ENCODE measurements at regions not wholly inside any gene's neighbourhood (a gene's known extent, or its start where the extent isn't known, plus 50 kb on each side); places are given as distances from the start of the nearest gene placed in this dataset.
A peak's percentile ranks its signal among the peaks of the same experiment; 100 is the strongest.

GRCh38 chr20:17845701-17846475 lies 122.7 kb downstream of the SNX5 start:
- Histone ChIP-seq H3K4me2 (ENCODE audit: unreplicated experiment) (no peak overlapping the region), H4K20me1 (ENCODE audit: insufficient read depth) (no peaks in the 10 kb centered on the region)

GRCh38 chr20:17844549-17845298 lies 123.9 kb downstream of the SNX5 start:
- Histone ChIP-seq H3K79me2 (ENCODE audit: insufficient read depth) (no peaks in the 10 kb centered on the region), H3K27me3 (replicated peaks; ENCODE audit: insufficient read depth) (no peaks in the 10 kb centered on the region), H3K9me3 (ENCODE audit: low read depth) (no peaks in the 10 kb centered on the region), H3K9ac (no peak overlapping the region), H2AFZ (no peak overlapping the region), H3K9me2 (ENCODE audit: insufficient read depth) (no peaks in the 10 kb centered on the region), H3F3A (ENCODE audit: insufficient read depth) (peaks cover 35% of the 10 kb centered on the region), H3K36me3 (ENCODE audit: low read depth) (no peaks in the 10 kb centered on the region), H3K27ac (no peak overlapping the region), H3K4me1 (ENCODE audit: insufficient read depth) (peaks cover 45% of the 10 kb centered on the region), H3K4me3 (no peak overlapping the region), H4K20me1 (ENCODE audit: insufficient read depth) (no peaks in the 10 kb centered on the region), H3K4me2 (ENCODE audit: unreplicated experiment) (no peak overlapping the region)
- in situ Hi-C loops (cut with MboI), result no loop called here
- no peak for TF ChIP-seq EZH2phosphoT487 (IDR thresholded peaks at IDR 0.05; ENCODE audit: insufficient read depth, low read depth)
- TF ChIP-seq EZH2 (IDR thresholded peaks at IDR 0.05; ENCODE audit: insufficient read depth, poor library complexity, severe bottlenecking), result no peak
- WGBS, 2 experiments (ENCODE audit: low coverage in 1 of 2, low lambda C conversion rate in 2 of 2, missing lambda C conversion rate in 2 of 2), result 89 to 91% methylated on average over 7 of the region's 7 CpGs
- no peak for DNase-seq

More at GRCh38 chr20:17845701-17846475, 122.7 kb downstream of the SNX5 start:
- Histone ChIP-seq H3K36me3 (ENCODE audit: low read depth) (no peaks in the 10 kb centered on the region), H3K9ac (no peak overlapping the region), H3K79me2 (ENCODE audit: insufficient read depth) (no peaks in the 10 kb centered on the region), H3K27ac (no peak overlapping the region), H3K4me3 (no peak overlapping the region), H3K9me2 (ENCODE audit: insufficient read depth) (no peaks in the 10 kb centered on the region), H3F3A (ENCODE audit: insufficient read depth) (peaks cover 43% of the 10 kb centered on the region), H3K4me1 (ENCODE audit: insufficient read depth) (peaks cover 55% of the 10 kb centered on the region), H3K27me3 (replicated peaks; ENCODE audit: insufficient read depth) (no peaks in the 10 kb centered on the region), H3K9me3 (ENCODE audit: low read depth) (no peaks in the 10 kb centered on the region), H2AFZ (no peak overlapping the region)
- WGBS, 2 experiments (ENCODE audit: low coverage in 1 of 2, low lambda C conversion rate in 2 of 2, missing lambda C conversion rate in 2 of 2), result 78 to 86% methylated on average over 10 of the region's 10 CpGs
- in situ Hi-C loops (cut with MboI), result no loop called here
- no peak for TF ChIP-seq EZH2 (IDR thresholded peaks at IDR 0.05; ENCODE audit: insufficient read depth, poor library complexity, severe bottlenecking)
- TF ChIP-seq EZH2phosphoT487 (IDR thresholded peaks at IDR 0.05; ENCODE audit: insufficient read depth, low read depth), result no peak
- DNase-seq, result peak; percentile 32

DNA sequence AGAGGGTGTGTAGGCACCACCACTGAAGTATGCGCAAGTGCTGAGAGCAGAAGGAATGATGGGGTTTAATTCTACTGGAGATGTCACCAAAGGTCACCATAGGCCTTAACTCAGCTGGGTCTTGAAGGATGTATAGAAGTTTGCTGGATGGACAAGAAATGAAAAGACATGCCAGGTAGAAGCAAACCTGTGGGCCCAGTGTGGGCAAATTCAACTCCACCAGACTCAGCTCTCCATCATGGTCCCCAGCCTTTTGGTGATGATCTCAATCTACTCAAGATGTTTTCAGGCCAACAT lies 124.5 kb downstream of the SNX5 start:
- Histone ChIP-seq H2AFZ (no peak overlapping the region), H3K27me3 (replicated peaks; ENCODE audit: insufficient read depth) (no peaks in the 10 kb centered on the region), H4K20me1 (ENCODE audit: insufficient read depth) (no peaks in the 10 kb centered on the region), H3K4me3 (no peak overlapping the region), H3K9me2 (ENCODE audit: insufficient read depth) (no peaks in the 10 kb centered on the region), H3K4me1 (ENCODE audit: insufficient read depth) (peaks cover 40% of the 10 kb centered on the region), H3K27ac (peak overlapping the region; percentile 89), H3K9me3 (ENCODE audit: low read depth) (no peaks in the 10 kb centered on the region), H3F3A (ENCODE audit: insufficient read depth) (peaks cover 29% of the 10 kb centered on the region), H3K4me2 (ENCODE audit: unreplicated experiment) (peak overlapping the region; percentile 51), H3K79me2 (ENCODE audit: insufficient read depth) (no peaks in the 10 kb centered on the region), H3K36me3 (ENCODE audit: low read depth) (no peaks in the 10 kb centered on the region), H3K9ac (no peak overlapping the region)
- 100% methylated on average over 1 of the region's 1 CpG for WGBS, 2 experiments (ENCODE audit: low coverage in 1 of 2, low lambda C conversion rate in 2 of 2, missing lambda C conversion rate in 2 of 2)
- no peak for DNase-seq
- TF ChIP-seq EZH2phosphoT487 (IDR thresholded peaks at IDR 0.05; ENCODE audit: insufficient read depth, low read depth) (no peak), EZH2 (IDR thresholded peaks at IDR 0.05; ENCODE audit: insufficient read depth, poor library complexity, severe bottlenecking) (no peak)
- in situ Hi-C loops (cut with MboI), result no loop called here

- H3K9me2 ChIP-seq (ENCODE audit: insufficient read depth), result no peaks in the 10 kb centered on the region
- H3K9ac ChIP-seq, result peak overlapping the region; percentile 63
- 41 to 46% methylated on average over 14 of the region's 14 CpGs for WGBS, 2 experiments (ENCODE audit: low coverage in 1 of 2, low lambda C conversion rate in 2 of 2, missing lambda C conversion rate in 2 of 2)
- H3K79me2 ChIP-seq (ENCODE audit: insufficient read depth), result no peaks in the 10 kb centered on the region
- DNase-seq, result peak; percentile 96
- H3K4me3 ChIP-seq, result no peak overlapping the region
- peak overlapping the region; percentile 51 for H3K4me2 ChIP-seq (ENCODE audit: unreplicated experiment)
- no peak for TF ChIP-seq EZH2phosphoT487 (IDR thresholded peaks at IDR 0.05; ENCODE audit: insufficient read depth, low read depth)
- no peak for TF ChIP-seq EZH2 (IDR thresholded peaks at IDR 0.05; ENCODE audit: insufficient read depth, poor library complexity, severe bottlenecking)
- peaks cover 40% of the 10 kb centered on the region for H3K4me1 ChIP-seq (ENCODE audit: insufficient read depth)
- H2AFZ ChIP-seq, result peak overlapping the region; percentile 28; the same call in 1 of the 2 replicates
- H3F3A ChIP-seq (ENCODE audit: insufficient read depth), result peaks cover 24% of the 10 kb centered on the region
- no peaks in the 10 kb centered on the region for H4K20me1 ChIP-seq (ENCODE audit: insufficient read depth)
- H3K36me3 ChIP-seq (ENCODE audit: low read depth), result no peaks in the 10 kb centered on the region
- H3K27me3 ChIP-seq (replicated peaks; ENCODE audit: insufficient read depth), result no peaks in the 10 kb centered on the region
- no peaks in the 10 kb centered on the region for H3K9me3 ChIP-seq (ENCODE audit: low read depth)
- H3K27ac ChIP-seq, result peak overlapping the region; percentile 89
- in situ Hi-C loops (cut with MboI), result no loop called here
Measured at GRCh38 chr20:17843246-17844132, 125.1 kb downstream of the SNX5 start.
